HG03039 (cell line): ENCODE measurements at regions not wholly inside any gene's neighbourhood (a gene's known extent, or its start where the extent isn't known, plus 50 kb on each side); places are given as distances from the start of the nearest gene placed in this dataset.

Experiments
- ATAC-seq: cut with Tn5 transposase; IDR thresholded peaks from one replicate; pipeline ENCODE4 v1.9.1; 2021; ENCODE audit warnings: mild to moderate bottlenecking, moderate library complexity; ENCODE audit not compliant: unreplicated experiment

DNA sequence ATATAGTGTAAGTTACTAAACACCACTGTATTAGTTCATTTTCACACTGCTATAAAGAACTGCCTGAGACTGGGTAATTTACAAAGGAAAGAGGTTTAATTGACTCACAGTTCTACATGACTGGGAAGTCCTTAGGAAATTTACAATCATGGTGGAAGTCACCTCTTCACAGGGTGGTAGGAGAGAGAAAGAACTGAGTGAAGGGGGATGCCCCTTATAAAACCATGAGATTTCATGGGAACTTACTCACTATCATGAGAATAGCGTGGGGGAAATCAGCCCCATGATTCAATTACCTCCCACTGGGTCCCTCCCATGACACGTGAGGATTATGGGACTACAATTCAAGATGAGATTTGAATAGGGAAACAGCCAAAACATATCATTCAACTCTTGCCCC is 618.0 kb downstream of the NYAP2 start:
- no peak for ATAC-seq

DNA sequence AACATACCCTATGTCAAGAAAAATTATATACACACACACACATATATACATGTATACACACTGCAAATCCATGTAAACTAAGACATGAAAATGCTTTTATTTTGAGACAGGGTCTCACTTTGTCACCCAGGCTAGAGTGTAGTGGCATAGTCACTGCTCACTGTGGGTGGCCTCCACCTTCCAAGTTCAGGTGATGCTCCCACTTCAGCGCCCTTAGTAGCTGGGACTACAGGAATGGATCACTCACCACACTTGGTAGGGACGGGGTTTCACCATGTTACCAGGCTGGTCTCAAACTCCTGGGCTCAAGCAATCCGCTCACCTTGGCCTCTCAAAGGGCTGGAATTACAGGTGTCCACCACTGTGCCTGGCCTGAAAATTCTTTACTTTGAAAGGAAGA is 617.6 kb downstream of the NYAP2 start:
- no peak for ATAC-seq

DNA sequence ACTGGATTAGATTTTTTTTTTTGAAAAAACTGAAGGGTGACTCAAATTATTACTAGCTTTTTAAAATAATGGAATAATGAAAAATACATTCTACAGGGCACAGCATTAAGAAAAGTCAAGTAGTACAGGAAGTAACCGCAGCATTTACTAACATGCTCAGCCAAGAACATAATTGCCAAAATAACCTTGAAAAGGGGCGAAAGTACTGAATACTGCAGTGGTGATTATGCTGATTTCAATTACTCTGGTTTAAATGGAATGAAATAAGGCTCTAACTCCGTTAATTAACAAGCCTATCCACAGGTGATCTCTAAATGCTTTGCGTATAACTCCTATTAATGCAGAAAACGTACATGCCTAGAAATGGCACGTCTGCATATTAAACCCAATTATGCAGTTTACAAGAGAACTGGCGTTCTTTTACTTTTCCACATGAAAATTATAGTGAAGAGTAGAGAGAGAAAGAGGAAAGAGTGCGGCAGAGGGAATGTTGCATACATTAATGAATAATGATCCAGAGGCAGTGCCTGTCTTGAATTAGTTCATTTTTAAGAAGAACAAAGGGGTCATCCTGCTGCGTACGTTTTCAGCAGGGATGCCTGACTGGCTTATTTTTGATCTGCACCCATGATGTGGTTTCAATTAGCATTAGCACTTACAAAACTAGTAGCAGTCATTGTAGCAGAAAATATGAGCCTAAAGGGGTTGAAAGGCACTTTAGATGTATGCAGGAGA is 612.4 kb downstream of the NYAP2 start:
- ATAC-seq, result no peak

- no peak for ATAC-seq
Measured at GRCh38 chr2:226002438-226002837, 602.9 kb downstream of the NYAP2 start.

GRCh38 chr2:226001716-226002115 is 602.2 kb downstream of the NYAP2 start:
- no peak for ATAC-seq

GRCh38 chr2:225999692-226000091 is 600.2 kb downstream of the NYAP2 start:
- ATAC-seq, result no peak

- ATAC-seq, result no peak
Measured at GRCh38 chr2:225998653-225999052, 599.1 kb downstream of the NYAP2 start.

DNA sequence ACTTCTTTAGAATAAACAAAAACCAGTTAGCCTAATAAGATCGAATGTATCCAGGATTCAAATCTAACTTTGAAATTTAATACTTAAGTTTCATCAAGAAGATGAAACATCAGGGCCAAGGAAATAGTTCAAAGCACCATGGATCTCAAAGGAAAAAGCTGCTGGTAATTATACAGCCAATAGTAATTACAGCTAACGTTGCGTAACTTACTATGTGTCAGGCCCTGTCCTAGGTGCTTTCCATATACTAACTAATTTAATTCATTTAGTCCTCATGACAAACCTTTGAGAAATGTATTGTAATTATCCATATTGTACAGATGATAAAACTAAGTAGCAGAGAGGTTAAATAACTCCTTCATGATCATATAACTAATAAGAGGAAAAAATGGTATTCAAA is 598.6 kb downstream of the NYAP2 start:
- ATAC-seq, result no peak

DNA sequence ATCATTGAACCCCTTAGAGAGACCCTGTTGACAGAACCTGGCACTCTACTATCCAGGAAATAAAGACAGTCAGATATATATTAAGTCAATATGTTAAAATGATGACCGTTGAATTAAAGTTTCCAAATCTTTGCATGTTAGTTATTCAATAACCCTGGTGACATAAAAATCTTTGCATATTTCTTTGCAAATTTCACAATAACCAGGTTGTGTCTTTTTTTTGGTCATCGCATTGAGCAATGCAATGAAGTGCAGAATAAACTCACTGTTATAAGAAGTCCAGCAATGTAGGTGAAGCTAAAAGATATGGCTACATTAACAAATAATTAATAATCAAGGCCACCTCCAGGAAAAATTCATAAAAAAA is 596.9 kb downstream of the NYAP2 start:
- ATAC-seq, result no peak

- no peak for ATAC-seq
Measured at GRCh38 chr2:225995796-225996461, 596.4 kb downstream of the NYAP2 start.

DNA sequence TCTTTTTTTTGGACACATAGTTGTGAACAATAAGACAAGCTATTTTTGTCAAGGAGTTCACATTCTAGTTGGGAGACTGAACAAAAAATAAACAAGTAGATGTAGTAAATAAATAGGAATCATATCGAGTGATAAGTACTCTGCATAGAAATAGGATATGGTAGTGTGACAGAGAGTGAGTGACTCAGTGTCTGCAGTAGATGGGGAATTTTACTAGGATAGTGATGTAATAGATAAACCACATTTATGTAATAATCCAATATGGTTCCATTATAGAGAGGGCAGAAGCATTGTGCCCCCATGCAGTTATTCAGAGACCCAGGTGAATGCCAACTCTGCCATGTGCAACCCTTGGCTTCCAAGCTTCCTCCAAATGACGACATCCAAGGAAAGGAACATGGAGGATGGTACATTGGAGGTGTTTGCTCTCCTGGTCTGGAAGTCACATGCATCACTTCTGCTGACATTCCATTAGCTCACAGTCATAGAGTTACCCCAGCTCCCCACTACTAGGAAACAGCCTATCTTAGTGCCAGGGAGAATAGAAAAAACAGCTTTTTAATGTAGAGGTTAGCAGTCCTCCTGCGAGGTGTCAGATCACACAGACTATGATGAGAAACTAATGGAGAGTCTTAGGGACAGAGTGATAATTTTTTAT is 595.4 kb downstream of the NYAP2 start:
- ATAC-seq, result no peak

- ATAC-seq, result no peak
Measured at GRCh38 chr2:225993430-225993829, 593.9 kb downstream of the NYAP2 start.

DNA sequence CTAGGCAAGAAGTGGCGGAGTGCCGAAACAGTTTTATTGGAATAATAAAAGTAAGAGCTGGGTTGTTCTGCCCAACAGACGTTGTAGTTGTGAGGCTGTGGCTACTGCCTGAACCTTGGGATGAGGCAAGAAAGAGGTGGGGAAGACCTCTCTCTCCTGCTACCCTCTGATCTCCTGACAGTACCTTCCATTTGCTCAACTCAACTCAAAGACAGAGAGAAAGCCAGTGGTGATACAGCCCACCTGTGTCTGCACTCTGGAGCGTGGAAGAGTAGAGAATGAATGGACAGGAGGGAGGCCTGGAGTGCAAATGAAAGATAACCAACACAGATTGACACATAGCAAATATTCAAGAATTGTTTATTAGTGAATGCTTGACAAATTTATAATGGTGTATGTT is 590.3 kb downstream of the NYAP2 start:
- ATAC-seq, result no peak

DNA sequence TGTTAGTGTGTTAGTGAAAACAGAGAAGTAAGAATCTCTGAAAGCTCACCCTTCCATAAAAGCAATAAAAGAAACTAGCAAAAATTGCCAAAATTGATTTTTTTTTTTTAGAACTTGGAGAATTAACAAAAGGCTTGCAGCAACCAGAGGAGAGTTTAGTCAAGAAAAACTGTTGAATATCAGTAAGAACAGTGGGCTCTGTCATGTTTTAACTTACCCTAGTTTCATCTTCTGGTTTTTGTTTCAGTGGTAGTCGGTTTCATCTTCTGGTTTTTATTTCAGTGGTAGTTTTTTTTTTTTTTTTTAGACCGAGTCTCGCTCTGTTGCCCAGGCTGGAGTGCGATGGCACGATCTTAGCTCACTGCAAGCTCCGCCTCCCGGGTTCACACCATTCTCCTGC is 580.9 kb downstream of the NYAP2 start:
- no peak for ATAC-seq

- ATAC-seq, result no peak
Measured at GRCh38 chr2:225971433-225971832, 571.9 kb downstream of the NYAP2 start.

DNA sequence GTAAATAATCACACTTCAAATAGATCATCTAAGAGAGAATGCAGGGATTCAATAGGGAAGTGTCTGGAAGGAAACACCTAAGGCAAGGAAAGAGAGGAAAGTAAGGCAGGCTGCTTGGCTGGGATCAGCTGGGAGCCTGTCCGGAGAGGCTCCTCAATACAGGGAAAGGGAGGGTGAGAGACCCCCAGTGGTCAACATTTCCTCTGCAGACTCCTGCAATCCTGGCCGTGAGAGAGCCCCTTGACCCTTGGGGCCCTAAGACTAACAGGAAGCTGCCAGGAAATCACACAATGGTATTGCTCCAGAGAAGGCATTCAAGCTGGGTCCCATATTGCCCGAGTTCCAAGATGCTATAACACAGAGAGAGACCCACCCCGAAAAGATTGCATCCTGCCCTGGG is 549.4 kb downstream of the NYAP2 start:
- ATAC-seq, result no peak

- no peak for ATAC-seq
Measured at GRCh38 chr2:225938991-225939390, 539.5 kb downstream of the NYAP2 start.

- no peak for ATAC-seq
Measured at GRCh38 chr2:225937625-225938187, 538.2 kb downstream of the NYAP2 start.

- ATAC-seq, result no peak
Measured at GRCh38 chr2:225932811-225933413, 533.4 kb downstream of the NYAP2 start.

- no peak for ATAC-seq
Measured at GRCh38 chr2:225930687-225931086, 531.2 kb downstream of the NYAP2 start.

- ATAC-seq, result no peak
Measured at GRCh38 chr2:225920621-225921220, 521.2 kb downstream of the NYAP2 start.
